ENCODE measurements at regions not wholly inside any gene's neighbourhood (a gene's known extent, or its start where the extent isn't known, plus 50 kb on each side); places are given as distances from the start of the nearest gene placed in this dataset.

DNA sequence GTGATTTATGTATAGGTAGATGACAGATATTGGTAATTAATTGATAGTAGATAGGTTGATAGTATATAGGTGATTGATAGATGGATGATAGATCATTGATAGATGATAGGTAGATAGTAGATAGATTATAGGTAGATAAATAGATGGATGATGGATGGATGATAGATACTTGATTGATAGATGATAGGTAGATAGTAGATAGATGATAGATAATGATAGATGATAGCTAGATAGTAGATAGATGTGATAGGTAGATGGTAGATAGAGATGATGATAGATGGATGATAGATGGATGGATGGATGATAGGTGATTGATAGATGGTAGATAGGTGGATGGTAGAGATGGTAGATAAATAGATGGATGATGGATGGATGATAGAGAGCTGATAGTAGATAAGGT lies 62.0 kb upstream of the SAMD11 start:
- TF ChIP-seq POLR2A (IDR thresholded peaks at IDR 0.05; ENCODE audit: low read length) = no peak
- TF ChIP-seq GATA1 (IDR thresholded peaks at IDR 0.05; ENCODE audit: low read depth, low read length) = no peak

Measured in erythroblast (primary cell).